Stimulated activated naive B cell treated with anti-CD40 and anti-IgM and Interleukin-4, amounts not matched to agents 10 μg/mL and 1 μg/mL and 100 μg/mL, for 72 hours (primary cell): ENCODE measurements at regions not wholly inside any gene's neighbourhood (a gene's known extent, or its start where the extent isn't known, plus 50 kb on each side); places are given as distances from the start of the nearest gene placed in this dataset.

ENCODE experiments used
- ATAC-seq, 2 donors: fragments of 150-1000 bp; cut with Tn5 transposase; replicated peaks; 2 replicates each; pipeline ENCODE4 v1.10.0; 2021; ENCODE audit warnings: moderate library complexity in 1 of 2
- DNase-seq: peaks from one replicate; pipeline ENCODE4 v3.0.0; 2021
- H3K27ac Mint-ChIP-seq: one replicate; pipeline ENCODE4 v1.8.0; 2022; ENCODE audit warnings: mild to moderate bottlenecking, mixed read lengths
- H3K27me3 Mint-ChIP-seq, 2 donors: one replicate each; pipeline ENCODE4 v1.8.0; 2022; ENCODE audit warnings: mixed read lengths in 2 of 2
- H3K36me3 Mint-ChIP-seq, 2 donors: one replicate each; pipeline ENCODE4 v1.8.0; 2022; ENCODE audit warnings: mixed read lengths in 2 of 2, mild to moderate bottlenecking in 1 of 2
- H3K4me1 Mint-ChIP-seq, 2 donors: one replicate each; pipeline ENCODE4 v1.8.0; 2022; ENCODE audit warnings: mixed read lengths in 2 of 2, mild to moderate bottlenecking in 1 of 2
- H3K4me3 Mint-ChIP-seq, 2 donors: one replicate each; pipeline ENCODE4 v1.8.0; 2022; ENCODE audit warnings: mild to moderate bottlenecking in 2 of 2, mixed read lengths in 2 of 2, moderate library complexity in 1 of 2
- H3K9me3 Mint-ChIP-seq, 2 donors: one replicate each; pipeline ENCODE4 v1.8.0; 2022; ENCODE audit warnings: mixed read lengths in 2 of 2, mild to moderate bottlenecking in 1 of 2

GRCh38 chr12:115402443-115403180 is 718.6 kb upstream of the TBX3 start:
- H3K4me1 Mint-ChIP-seq, result no peaks in the 10 kb centered on the region
- DNase-seq (no peak), ATAC-seq (no peak)
- H3K36me3 Mint-ChIP-seq, result no peaks in the 10 kb centered on the region
- H3K27me3 Mint-ChIP-seq, result no peaks in the 10 kb centered on the region
- H3K27ac Mint-ChIP-seq, result no peak overlapping the region
- no peak overlapping the region for H3K4me3 Mint-ChIP-seq
- H3K9me3 Mint-ChIP-seq, result peaks cover 2% of the 10 kb centered on the region in 2 donors

GRCh38 chr12:115401761-115402160 is 717.8 kb upstream of the TBX3 start:
- no peak overlapping the region for H3K4me3 Mint-ChIP-seq
- H3K27ac Mint-ChIP-seq, result no peak overlapping the region
- ATAC-seq, result no peak

GRCh38 chr12:115400011-115400410 is 716.0 kb upstream of the TBX3 start:
- Mint-ChIP-seq H3K4me3 (no peak overlapping the region), H3K4me1 (no peaks in the 10 kb centered on the region), H3K27me3 (no peaks in the 10 kb centered on the region), H3K36me3 (no peaks in the 10 kb centered on the region), H3K9me3 (peaks cover 9 to 13% of the 10 kb centered on the region in 2 donors), H3K27ac (no peak overlapping the region)
- DNase-seq (no peak), ATAC-seq (no peak)

More at GRCh38 chr12:115401761-115402160, 717.8 kb upstream of the TBX3 start:
- no peaks in the 10 kb centered on the region for H3K27me3 Mint-ChIP-seq
- H3K4me1 Mint-ChIP-seq, result no peaks in the 10 kb centered on the region
- H3K36me3 Mint-ChIP-seq, result no peaks in the 10 kb centered on the region
- no peak for DNase-seq
- H3K9me3 Mint-ChIP-seq, result peaks cover 4 to 7% of the 10 kb centered on the region in 2 donors

GRCh38 chr12:115398311-115398781 is 714.4 kb upstream of the TBX3 start:
- DNase-seq (no peak), ATAC-seq (no peak)
- no peaks in the 10 kb centered on the region for H3K27me3 Mint-ChIP-seq
- no peak overlapping the region for H3K4me3 Mint-ChIP-seq
- H3K27ac Mint-ChIP-seq, result no peak overlapping the region
- peaks cover 9 to 17% of the 10 kb centered on the region in 2 donors for H3K9me3 Mint-ChIP-seq
- H3K36me3 Mint-ChIP-seq, result no peaks in the 10 kb centered on the region
- no peaks in the 10 kb centered on the region for H3K4me1 Mint-ChIP-seq

- Mint-ChIP-seq H3K27ac (no peak overlapping the region), H3K27me3 (no peaks in the 10 kb centered on the region), H3K4me1 (no peaks in the 10 kb centered on the region), H3K9me3 (peaks cover 7 to 17% of the 10 kb centered on the region in 2 donors), H3K36me3 (no peaks in the 10 kb centered on the region), H3K4me3 (no peak overlapping the region)
- no peak for ATAC-seq
- DNase-seq, result no peak
Measured at GRCh38 chr12:115396567-115396966, 712.6 kb upstream of the TBX3 start.

GRCh38 chr12:115394496-115395220 is 710.7 kb upstream of the TBX3 start:
- ATAC-seq (no peak), DNase-seq (no peak)
- no peaks in the 10 kb centered on the region for H3K36me3 Mint-ChIP-seq
- H3K27me3 Mint-ChIP-seq, result peaks cover 0 to 5% of the 10 kb centered on the region in 2 donors
- no peak overlapping the region for H3K27ac Mint-ChIP-seq
- H3K4me1 Mint-ChIP-seq, result no peaks in the 10 kb centered on the region
- peaks cover 9 to 17% of the 10 kb centered on the region in 2 donors for H3K9me3 Mint-ChIP-seq
- H3K4me3 Mint-ChIP-seq, result no peak overlapping the region

- Mint-ChIP-seq H3K4me3 (no peak overlapping the region), H3K4me1 (no peaks in the 10 kb centered on the region), H3K36me3 (no peaks in the 10 kb centered on the region), H3K27me3 (peaks cover 0 to 5% of the 10 kb centered on the region in 2 donors), H3K9me3 (peaks cover 0 to 2% of the 10 kb centered on the region in 2 donors), H3K27ac (no peak overlapping the region)
- DNase-seq (no peak), ATAC-seq (no peak)
Measured at GRCh38 chr12:115388139-115388538, 704.2 kb upstream of the TBX3 start.

GRCh38 chr12:115387467-115387901 is 703.5 kb upstream of the TBX3 start:
- peaks cover 0 to 2% of the 10 kb centered on the region in 2 donors for H3K9me3 Mint-ChIP-seq
- ATAC-seq (no peak), DNase-seq (no peak)
- no peaks in the 10 kb centered on the region for H3K4me1 Mint-ChIP-seq
- H3K36me3 Mint-ChIP-seq, result no peaks in the 10 kb centered on the region
- H3K27me3 Mint-ChIP-seq, result peaks cover 0 to 5% of the 10 kb centered on the region in 2 donors
- no peak overlapping the region for H3K4me3 Mint-ChIP-seq
- H3K27ac Mint-ChIP-seq, result no peak overlapping the region

GRCh38 chr12:115386946-115387345 is 703.0 kb upstream of the TBX3 start:
- peaks cover 0 to 5% of the 10 kb centered on the region in 2 donors for H3K27me3 Mint-ChIP-seq
- H3K27ac Mint-ChIP-seq, result no peak overlapping the region
- H3K4me3 Mint-ChIP-seq, result no peak overlapping the region
- no peak for DNase-seq
- no peaks in the 10 kb centered on the region for H3K36me3 Mint-ChIP-seq
- H3K9me3 Mint-ChIP-seq, result peaks cover 0 to 2% of the 10 kb centered on the region in 2 donors
- no peak for ATAC-seq
- H3K4me1 Mint-ChIP-seq, result no peaks in the 10 kb centered on the region

GRCh38 chr12:115385141-115385540 is 701.2 kb upstream of the TBX3 start:
- H3K27ac Mint-ChIP-seq, result no peak overlapping the region
- peaks cover 0 to 2% of the 10 kb centered on the region in 2 donors for H3K4me1 Mint-ChIP-seq
- no peaks in the 10 kb centered on the region for H3K27me3 Mint-ChIP-seq
- no peaks in the 10 kb centered on the region for H3K36me3 Mint-ChIP-seq
- no peak for DNase-seq
- ATAC-seq, result no peak
- no peak overlapping the region for H3K4me3 Mint-ChIP-seq
- peaks cover 0 to 2% of the 10 kb centered on the region in 2 donors for H3K9me3 Mint-ChIP-seq

GRCh38 chr12:115384391-115384790 is 700.4 kb upstream of the TBX3 start:
- Mint-ChIP-seq H3K27ac (no peak overlapping the region), H3K4me3 (no peak overlapping the region), H3K36me3 (no peaks in the 10 kb centered on the region), H3K4me1 (peaks cover 0 to 2% of the 10 kb centered on the region in 2 donors), H3K9me3 (peaks cover 0 to 2% of the 10 kb centered on the region in 2 donors), H3K27me3 (no peaks in the 10 kb centered on the region)
- DNase-seq, result no peak
- ATAC-seq, result no peak

GRCh38 chr12:115383668-115384067 is 699.7 kb upstream of the TBX3 start:
- ATAC-seq, result no peak
- Mint-ChIP-seq H3K4me1 (peaks cover 0 to 2% of the 10 kb centered on the region in 2 donors), H3K27me3 (no peaks in the 10 kb centered on the region), H3K4me3 (no peak overlapping the region), H3K36me3 (no peaks in the 10 kb centered on the region), H3K27ac (no peak overlapping the region), H3K9me3 (peaks cover 0 to 2% of the 10 kb centered on the region in 2 donors)
- DNase-seq, result no peak

- no peak overlapping the region for H3K27ac Mint-ChIP-seq
- H3K9me3 Mint-ChIP-seq, result peaks cover 0 to 2% of the 10 kb centered on the region in 2 donors
- DNase-seq (no peak), ATAC-seq (no peak)
- no peak overlapping the region for H3K4me3 Mint-ChIP-seq
- H3K36me3 Mint-ChIP-seq, result no peaks in the 10 kb centered on the region
- H3K4me1 Mint-ChIP-seq, result peaks cover 0 to 2% of the 10 kb centered on the region in 2 donors
- no peaks in the 10 kb centered on the region for H3K27me3 Mint-ChIP-seq
Measured at GRCh38 chr12:115382681-115383080, 698.7 kb upstream of the TBX3 start.

- H3K27ac Mint-ChIP-seq, result no peak overlapping the region
- H3K36me3 Mint-ChIP-seq, result no peaks in the 10 kb centered on the region
- no peak overlapping the region for H3K4me3 Mint-ChIP-seq
- ATAC-seq, result no peak
- H3K27me3 Mint-ChIP-seq, result no peaks in the 10 kb centered on the region
- no peak for DNase-seq
- peaks cover 0 to 2% of the 10 kb centered on the region in 2 donors for H3K4me1 Mint-ChIP-seq
- H3K9me3 Mint-ChIP-seq, result peaks cover 0 to 2% of the 10 kb centered on the region in 2 donors
Measured at GRCh38 chr12:115380546-115381120, 696.7 kb upstream of the TBX3 start.
